HCT116 (cell line): ENCODE measurements at regions not wholly inside any gene's neighbourhood (a gene's known extent, or its start where the extent isn't known, plus 50 kb on each side); places are given as distances from the start of the nearest gene placed in this dataset.
"Not testable (repeated sequence)": the region's sequence is repeated elsewhere in the genome, so short reads cannot be mapped to it uniquely, and the experiment has no call there.

ENCODE experiments used
- ATAC-seq: fragments of 200-7000 bp; cut with Tn5 transposase; 2 replicates; pipeline ENCODE4 v1.9.1; 2020; ENCODE audit warnings: mild to moderate bottlenecking, moderate library complexity
- BruUV-seq: library from RNA; stranded (reverse); fragments of 400-500 nt; replicated peaks from 2 replicates; lab custom pipeline; 2021; lab: Mats Ljungman, UMichigan
- CTCF ChIA-PET: fragments of 300-600 bp; sonication (Branson Sonifier 250); formaldehyde crosslinking; loops from one replicate; lab custom pipeline; 2021; ENCODE audit warnings: antibody characterized with exemption; lab: Charles Lee
- POLR2A ChIA-PET: fragments of 300-600, 350-600 bp; sonication (Branson Sonifier 250); formaldehyde crosslinking; loops from one replicate; lab custom pipeline; 2021; ENCODE audit warnings: antibody characterized with exemption; lab: Charles Lee
- RAD21 ChIA-PET, 2 experiments: fragments of 300-600 bp; sonication (Branson Sonifier 250); formaldehyde crosslinking; loops; one replicate each; lab custom pipeline; 2023; ENCODE audit warnings: low total read pairs in 2 of 2; ENCODE audit not compliant: uncharacterized antibody in 2 of 2, unreplicated experiment in 2 of 2, low non-redundant PET in 1 of 2; lab: Charles Lee
- DNase-seq: peaks from one replicate; pipeline ENCODE4 v3.0.0-alpha.2; 2010; ENCODE audit warnings: low read depth, low spot score
- H2AFZ ChIP-seq: fragments of 200-600 bp; shearing (Covaris generic), sonication (generic); 2 replicates; pipeline ENCODE4 v1.6.1; 2017; ENCODE audit warnings: low read depth, mixed run types, mixed read lengths, antibody characterized with exemption, low read length; ENCODE audit not compliant: poor library complexity, severe bottlenecking
- H3K27ac ChIP-seq: 2 replicates; pipeline ENCODE4 v1.5.1; 2012; ENCODE audit warnings: low read depth, low read length
- H3K27me3 ChIP-seq: fragments of 200-600 bp; sonication (generic); 2 replicates; pipeline ENCODE4 v1.6.1; 2016; ENCODE audit warnings: mixed run types, low read length, mixed read lengths; ENCODE audit not compliant: insufficient read depth
- H3K36me3 ChIP-seq, 2 experiments: fragments of 200-500 bp in 1 of 2; fragments of 200-600 bp in 1 of 2; sonication (Bioruptor generic) in 1 of 2; sonication (generic) in 1 of 2; 2 replicates each; pipeline versions ENCODE4 v1.5.1 to v1.6.1; 2014 to 2016; ENCODE audit warnings: low read length in 2 of 2, inconsistent platforms in 1 of 2, mixed read lengths in 1 of 2, mixed run types in 1 of 2; ENCODE audit not compliant: insufficient read depth in 2 of 2, control insufficient read depth in 1 of 2
- H3K4me1 ChIP-seq, 2 experiments: fragments of 200-600 bp in 1 of 2; sonication (generic) in 1 of 2; 2 replicates each; pipeline versions ENCODE4 v1.5.1 to v1.6.1; 2012 to 2017; ENCODE audit warnings: low read length in 2 of 2, inconsistent platforms in 1 of 2, mild to moderate bottlenecking in 1 of 2, mixed read lengths in 1 of 2, mixed run types in 1 of 2, moderate library complexity in 1 of 2; ENCODE audit not compliant: insufficient read depth in 2 of 2, control insufficient read depth in 1 of 2
- H3K4me2 ChIP-seq: fragments of 200-600 bp; sonication (generic); 2 replicates; pipeline ENCODE4 v1.6.1; 2017; ENCODE audit warnings: mixed run types, low read length, mixed read lengths
- H3K4me3 ChIP-seq, 2 experiments: fragments of 200-600 bp in 1 of 2; sonication (generic) in 1 of 2; replicated peaks in 1 of 2; 2 replicates each; pipeline ENCODE4 v1.5.1; 2011 to 2016; ENCODE audit warnings: low read length in 2 of 2, control low read depth in 1 of 2, low read depth in 1 of 2, mild to moderate bottlenecking in 1 of 2, mixed read lengths in 1 of 2, mixed run types in 1 of 2
- H3K79me2 ChIP-seq: fragments of 200-600 bp; sonication (generic); 2 replicates; pipeline ENCODE4 v1.6.1; 2017; ENCODE audit warnings: mild to moderate bottlenecking, mixed run types, low read length, moderate library complexity, mixed read lengths; ENCODE audit not compliant: insufficient read depth
- H3K9ac ChIP-seq: fragments of 200-600 bp; sonication (generic); 2 replicates; pipeline ENCODE4 v1.6.1; 2016; ENCODE audit warnings: low read length, mixed read lengths
- H3K9me2 ChIP-seq: fragments of 200-600 bp; sonication (generic), shearing (Covaris generic); 2 replicates; pipeline ENCODE4 v1.6.1; 2017; ENCODE audit warnings: mixed run types, mild to moderate bottlenecking, moderate library complexity; ENCODE audit not compliant: insufficient read depth
- H3K9me3 ChIP-seq, 2 experiments: fragments of 200-500 bp in 1 of 2; fragments of 200-600 bp in 1 of 2; sonication (Bioruptor generic) in 1 of 2; sonication (generic) in 1 of 2; 2 replicates each; pipeline ENCODE4 v1.6.1; 2014 to 2017; ENCODE audit warnings: low read length in 2 of 2, mixed read lengths in 2 of 2, inconsistent platforms in 1 of 2, low read depth in 1 of 2, mild to moderate bottlenecking in 1 of 2, mixed run types in 1 of 2, moderate library complexity in 1 of 2; ENCODE audit not compliant: control insufficient read depth in 1 of 2, insufficient read depth in 1 of 2
- H4K20me1 ChIP-seq: fragments of 200-600 bp; sonication (generic), shearing (Covaris generic); 2 replicates; pipeline ENCODE4 v1.6.1; 2017; ENCODE audit warnings: mixed run types, mild to moderate bottlenecking, moderate library complexity; ENCODE audit not compliant: insufficient read depth
- CEBPB ChIP-seq: IDR thresholded peaks from 2 replicates; pipeline ENCODE4 v1.6.1; 2012; ENCODE audit warnings: low read depth
- POLR2A ChIP-seq: IDR thresholded peaks from 2 replicates; pipeline ENCODE4 v1.7.0; 2011; ENCODE audit warnings: borderline replicate concordance; ENCODE audit not compliant: insufficient read depth, insufficient read length; ENCODE audit errors: extremely low read depth
- REST ChIP-seq: IDR thresholded peaks from 2 replicates; pipeline ENCODE4 v1.6.1; 2012; ENCODE audit warnings: low read depth
- ZNF274 ChIP-seq: fragments of 200-500 bp; sonication (Bioruptor generic); IDR thresholded peaks from 2 replicates; pipeline ENCODE4 v1.6.1; 2014; ENCODE audit warnings: mild to moderate bottlenecking, low read depth, low read length, inconsistent platforms
- intact Hi-C: fragments of 100-400 bp; cut with micrococcal nuclease; formaldehyde crosslinking; loops from 2 replicates; pipeline ENCODE4 v1.10.0; 2022

GRCh38 chrX:114178126-114178525 lies 405.8 kb upstream of the HTR2C start (continued):
- TF ChIP-seq REST (no peak), CEBPB (no peak)

DNA sequence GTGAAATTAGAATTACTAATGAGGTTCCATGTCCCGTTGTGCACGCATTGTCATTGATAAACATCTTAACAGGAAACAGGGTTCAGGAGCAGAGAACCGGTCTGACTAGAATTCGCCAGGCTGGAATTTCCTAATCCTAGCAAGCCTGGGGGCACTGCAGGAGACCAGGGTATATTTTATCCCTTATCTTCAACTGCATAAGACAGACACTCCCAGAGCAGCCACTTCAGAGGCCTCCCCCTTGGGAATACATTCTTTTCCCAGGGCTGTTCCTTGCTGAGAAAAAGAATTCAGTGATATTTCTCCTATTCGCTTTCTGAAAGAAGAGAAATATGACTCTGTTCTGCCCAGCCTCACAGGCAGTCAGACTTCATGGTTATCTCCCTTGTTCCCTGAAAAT lies 416.6 kb upstream of the HTR2C start:
- BruUV-seq, POLR2A ChIA-PET, H3K27me3 ChIP-seq, DNase-seq, intact Hi-C loops, H3K36me3 ChIP-seq, ATAC-seq, H3K79me2 ChIP-seq, H3K4me2 ChIP-seq, H3K9me2 ChIP-seq, CTCF ChIA-PET, H3K27ac ChIP-seq, H2AFZ ChIP-seq, RAD21 ChIA-PET, H3K4me3 ChIP-seq, H3K4me1 ChIP-seq, H4K20me1 ChIP-seq, H3K9ac ChIP-seq, H3K9me3 ChIP-seq: not testable (repeated sequence)

DNA sequence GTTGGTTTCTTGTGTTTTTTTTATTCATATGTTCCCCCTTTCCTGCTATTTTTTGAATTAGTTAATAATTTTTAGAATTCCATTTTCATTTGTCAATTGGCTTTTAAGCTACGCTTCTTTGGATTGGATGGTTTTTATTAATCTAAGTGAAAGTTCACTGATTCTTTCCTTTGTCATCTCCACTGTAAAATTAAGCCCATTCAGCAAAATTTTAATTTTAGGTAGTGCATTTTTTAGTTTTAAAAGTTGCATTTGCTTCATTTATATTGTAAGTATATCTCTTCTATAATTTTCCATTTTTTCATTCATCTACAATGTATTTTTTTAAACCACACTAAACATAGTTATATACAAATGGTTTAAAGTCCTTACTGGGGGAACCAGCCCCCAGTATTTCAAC lies 417.3 kb upstream of the HTR2C start:
- H3K4me3 ChIP-seq: no peak overlapping the region
- H3K4me1 ChIP-seq: no peaks in the 10 kb centered on the region
- no peak overlapping the region for H3K4me2 ChIP-seq
- no peak overlapping the region for H2AFZ ChIP-seq
- ATAC-seq (no peak), DNase-seq (no peak)
- ChIA-PET RAD21 (no interaction called here), CTCF (no interaction called here), POLR2A (no interaction called here)
- no peaks in the 10 kb centered on the region for H3K9me2 ChIP-seq
- intact Hi-C loops: no loop called here
- no peaks in the 10 kb centered on the region for H3K36me3 ChIP-seq
- BruUV-seq: no TSS peak
- H3K9me3 ChIP-seq: no peaks in the 10 kb centered on the region
- H3K9ac ChIP-seq: no peak overlapping the region
- H3K27ac ChIP-seq: no peak overlapping the region
- no peaks in the 10 kb centered on the region for H4K20me1 ChIP-seq
- TF ChIP-seq ZNF274 (no peak), POLR2A (no peak)
- no peaks in the 10 kb centered on the region for H3K79me2 ChIP-seq
- no peaks in the 10 kb centered on the region for H3K27me3 ChIP-seq
